Stimulated activated CD4-positive, alpha-beta T cell treated with anti-CD3 and anti-CD28 coated beads, Interleukin-15, amount 100 ng/mL, for 1 hour (primary cell): ENCODE measurements at regions not wholly inside any gene's neighbourhood (a gene's known extent, or its start where the extent isn't known, plus 50 kb on each side); places are given as distances from the start of the nearest gene placed in this dataset.
A peak's percentile ranks its signal among the peaks of the same experiment; 100 is the strongest.

ENCODE experiments used
- DNase-seq, 2 donors: peaks; one replicate each; pipeline ENCODE4 v3.0.0-alpha.2; 2020; ENCODE audit warnings: low read depth in 1 of 2, low spot score in 1 of 2

DNA sequence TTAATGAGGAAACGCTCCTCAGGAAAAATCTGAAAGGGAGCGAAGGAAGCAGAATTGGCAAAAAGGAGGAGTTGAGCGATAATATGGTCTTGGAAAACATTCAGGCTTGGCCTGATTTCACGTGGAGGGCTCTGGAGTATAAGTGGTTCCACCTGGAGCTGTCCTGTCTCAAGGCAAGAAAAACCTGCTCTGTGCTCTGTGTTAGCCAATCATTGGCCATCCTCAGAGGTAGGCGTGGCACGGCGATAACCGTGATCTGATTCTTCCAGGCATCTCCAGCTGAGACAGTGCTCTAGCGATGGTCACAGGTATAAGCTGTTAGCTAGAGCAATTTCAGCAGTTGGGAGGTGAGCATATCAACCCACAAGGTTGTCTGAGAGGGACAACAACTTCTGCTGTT is 450.5 kb upstream of the MAF start:
- DNase-seq: no peak

DNA sequence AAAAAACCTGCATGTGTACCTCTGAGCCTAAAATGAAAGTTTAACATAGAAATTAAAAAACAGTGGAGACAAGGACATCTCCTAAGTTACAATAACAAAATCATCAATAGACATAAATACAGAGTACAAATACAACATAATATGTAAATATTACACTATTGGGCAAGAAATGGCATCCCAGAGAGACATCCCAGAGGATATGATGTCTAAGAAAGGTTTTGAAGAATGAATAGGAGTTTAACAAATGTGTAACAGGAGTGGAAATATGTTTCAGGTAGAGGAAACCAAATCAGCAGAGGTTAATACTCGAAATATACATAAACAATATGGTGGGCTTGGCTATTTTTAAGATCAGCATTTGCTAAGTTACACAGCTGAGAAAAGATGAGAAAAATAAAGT is 447.7 kb upstream of the MAF start:
- DNase-seq: no peak

DNA sequence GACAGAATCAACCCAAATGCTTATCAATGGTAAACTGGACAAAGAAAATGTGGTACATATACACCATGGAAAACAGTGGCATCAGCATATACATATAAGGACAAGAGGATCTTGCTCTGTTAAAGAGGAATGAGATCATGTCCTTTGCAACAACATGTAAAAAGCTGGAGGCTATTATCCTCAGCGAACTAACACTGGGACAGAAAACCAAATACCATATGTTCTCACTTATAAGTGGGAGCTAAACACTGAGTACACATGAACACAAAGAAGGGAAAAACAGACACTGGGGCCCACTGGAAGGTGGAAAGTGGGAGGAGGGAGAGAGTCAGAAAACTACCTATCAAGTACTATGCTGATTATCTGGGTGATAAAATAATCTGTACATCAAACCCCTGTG is 447.3 kb upstream of the MAF start:
- no peak for DNase-seq

GRCh38 chr16:80046848-80047247 is 446.3 kb upstream of the MAF start:
- no peak for DNase-seq

- DNase-seq: no peak
Measured at GRCh38 chr16:80046261-80046660, 445.7 kb upstream of the MAF start.

- DNase-seq: no peak
Measured at GRCh38 chr16:80045861-80046260, 445.3 kb upstream of the MAF start.

DNA sequence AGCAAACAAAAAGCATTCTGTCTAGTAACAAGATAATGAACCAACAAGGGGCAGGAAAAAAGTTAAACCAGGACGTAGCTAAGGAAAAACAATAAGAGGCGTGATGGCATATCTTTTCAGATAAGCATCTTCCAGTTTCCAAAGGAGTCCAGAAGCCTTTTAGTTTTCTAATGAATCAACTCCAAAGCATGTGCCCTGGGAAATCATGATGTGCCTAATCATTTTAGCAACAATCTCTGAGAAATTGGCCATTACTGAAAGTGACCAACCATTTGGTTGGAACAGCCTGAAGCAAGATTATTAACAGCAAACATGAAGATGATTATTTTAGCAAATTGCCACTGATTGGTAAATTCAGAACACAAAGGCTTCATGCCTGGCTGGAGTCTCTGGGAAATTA is 440.9 kb upstream of the MAF start:
- DNase-seq: no peak

DNA sequence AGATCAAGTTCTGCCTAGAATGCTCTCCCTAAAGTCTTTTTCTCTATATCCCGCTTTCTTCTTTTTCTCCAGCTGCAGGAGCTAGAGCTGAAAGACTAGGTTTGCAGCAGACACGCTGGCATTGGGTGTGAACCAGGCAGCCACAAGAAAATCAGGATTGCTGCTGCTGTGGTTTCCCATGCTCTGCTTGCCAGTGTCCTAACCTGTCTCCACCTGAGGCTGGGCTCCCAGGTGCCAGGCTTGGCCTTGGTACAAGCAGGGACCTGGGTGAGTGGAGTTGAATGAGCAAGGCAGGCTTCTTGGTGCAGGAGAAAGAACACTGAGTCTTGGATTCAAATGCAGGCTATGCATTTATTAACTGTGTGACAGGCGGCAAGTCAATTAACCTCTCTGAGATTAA is 440.3 kb upstream of the MAF start:
- no peak for DNase-seq

GRCh38 chr16:80040413-80040812 is 439.9 kb upstream of the MAF start:
- no peak for DNase-seq

DNA sequence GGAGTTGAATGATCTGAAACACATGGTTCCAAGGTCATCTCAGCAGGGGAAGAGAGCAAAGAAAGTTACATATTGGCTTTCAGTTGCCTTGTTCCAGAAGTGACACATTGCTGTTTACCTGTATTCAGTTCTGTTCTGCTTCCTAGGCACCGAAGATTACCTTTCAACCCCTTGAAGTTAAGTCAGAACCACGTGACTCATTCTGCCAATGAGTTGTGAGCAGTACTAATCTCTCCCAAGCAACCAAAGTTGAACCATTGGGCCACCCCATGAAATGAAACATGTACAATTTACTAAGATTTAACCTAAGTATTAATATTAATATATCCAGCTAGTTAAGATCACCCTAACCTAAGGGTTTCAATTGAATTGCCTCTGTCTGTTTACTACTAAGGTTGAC is 439.2 kb upstream of the MAF start:
- DNase-seq: no peak

DNA sequence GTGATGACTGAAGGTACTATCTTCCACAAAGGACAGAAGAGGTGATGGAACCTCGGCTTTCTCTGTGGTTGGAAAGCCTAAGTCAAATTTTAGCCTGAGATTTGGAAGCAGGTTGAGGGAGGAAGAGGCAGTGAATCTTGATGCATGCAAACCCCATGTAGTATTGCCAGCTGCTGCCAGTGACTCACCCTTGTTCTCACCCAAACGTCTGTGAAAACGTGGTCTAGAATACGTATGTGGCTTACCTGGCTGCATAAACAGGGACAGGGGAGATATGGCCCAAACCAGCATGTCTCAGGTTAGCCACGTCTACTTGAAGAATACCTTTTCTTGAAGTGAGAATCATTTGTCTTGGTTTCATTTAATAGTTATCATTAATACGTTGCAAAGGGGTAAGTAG is 438.0 kb upstream of the MAF start:
- no peak for DNase-seq

- no peak for DNase-seq
Measured at GRCh38 chr16:80034948-80035663, 434.6 kb upstream of the MAF start.

DNA sequence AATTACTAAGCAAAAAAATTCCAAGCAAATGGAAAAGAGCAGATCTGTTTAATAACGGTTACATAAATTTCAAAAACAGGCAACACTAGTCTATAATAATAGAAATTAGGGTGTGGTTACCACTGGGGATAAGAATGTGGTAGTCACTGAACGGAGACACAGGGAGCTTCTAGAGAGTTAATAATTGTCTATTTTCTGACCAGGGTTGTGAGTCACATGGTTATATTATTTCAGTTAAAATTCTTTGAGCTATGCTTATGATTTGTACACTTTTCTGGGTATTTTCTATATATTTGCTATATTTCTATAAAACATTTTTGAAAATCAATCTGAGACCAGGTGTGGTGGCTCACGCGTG is 433.9 kb upstream of the MAF start:
- no peak for DNase-seq

DNA sequence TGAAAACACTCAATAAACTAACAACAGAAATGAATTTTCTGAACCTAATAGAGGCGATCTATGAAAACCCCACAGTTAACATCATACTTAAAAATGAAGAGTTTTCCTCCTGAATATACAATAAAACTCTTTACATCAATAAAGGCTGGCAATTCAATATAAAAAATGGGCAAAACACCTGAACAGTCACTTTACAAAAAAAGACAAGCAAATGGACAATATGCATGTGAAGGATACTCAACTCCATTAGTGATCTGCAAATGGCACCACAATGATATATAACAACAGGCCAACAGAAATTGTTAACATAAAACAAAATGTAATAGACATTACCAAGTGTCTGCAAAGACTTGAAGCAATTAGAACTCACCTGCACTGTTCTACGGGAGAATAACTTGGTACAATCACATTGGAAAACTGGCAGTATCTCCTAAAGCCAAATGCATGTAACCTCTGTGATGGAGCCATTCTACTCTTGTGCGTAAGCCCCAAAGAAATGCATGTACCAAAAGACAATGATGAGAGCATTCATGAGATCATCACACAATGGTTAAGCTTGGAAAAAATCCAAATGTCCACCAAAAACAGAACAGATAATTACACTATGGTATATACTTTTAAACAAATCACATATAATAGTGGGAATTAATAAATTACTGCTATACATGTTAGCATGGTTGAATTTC is 433.4 kb upstream of the MAF start:
- no peak for DNase-seq

- no peak for DNase-seq
Measured at GRCh38 chr16:80029761-80030481, 429.4 kb upstream of the MAF start.

GRCh38 chr16:80029381-80029630 is 428.8 kb upstream of the MAF start:
- no peak for DNase-seq

DNA sequence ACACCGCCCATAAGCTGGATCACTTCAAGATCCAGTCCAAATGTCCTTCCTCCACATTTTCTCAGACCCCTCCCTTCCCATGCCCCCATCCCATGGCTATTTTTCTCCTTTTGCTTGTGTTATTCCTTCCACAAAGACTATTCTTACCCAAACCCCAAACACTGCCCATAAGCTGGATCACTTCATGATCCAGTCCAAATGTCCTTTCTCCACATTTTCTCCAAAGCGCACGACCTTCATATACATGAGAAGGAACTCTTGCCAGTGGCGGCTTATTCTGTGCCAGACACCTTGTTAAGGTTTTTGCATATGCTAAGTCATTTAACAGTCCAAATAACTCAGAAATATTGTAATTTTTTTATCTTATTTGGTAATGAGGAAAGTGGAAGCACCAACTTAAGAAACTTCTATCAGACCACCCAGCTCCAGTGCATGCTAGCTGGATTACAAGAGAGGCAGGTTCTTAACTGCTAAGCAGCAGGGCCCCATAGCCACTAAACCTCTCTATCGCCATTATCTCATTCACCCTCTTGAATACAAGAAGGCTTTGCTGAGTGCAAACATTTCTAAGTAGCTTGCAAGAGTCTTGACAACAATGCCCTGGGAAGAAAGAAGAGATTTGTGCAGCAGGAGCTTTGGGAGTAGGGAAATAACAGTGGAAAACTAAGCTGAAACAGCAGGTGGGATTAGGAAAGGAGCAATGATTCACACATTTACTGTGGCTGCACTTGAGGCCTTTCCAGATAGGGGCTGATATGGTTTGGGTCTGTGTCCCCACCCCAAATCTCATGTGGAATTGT is 428.2 kb upstream of the MAF start:
- DNase-seq: no peak

DNA sequence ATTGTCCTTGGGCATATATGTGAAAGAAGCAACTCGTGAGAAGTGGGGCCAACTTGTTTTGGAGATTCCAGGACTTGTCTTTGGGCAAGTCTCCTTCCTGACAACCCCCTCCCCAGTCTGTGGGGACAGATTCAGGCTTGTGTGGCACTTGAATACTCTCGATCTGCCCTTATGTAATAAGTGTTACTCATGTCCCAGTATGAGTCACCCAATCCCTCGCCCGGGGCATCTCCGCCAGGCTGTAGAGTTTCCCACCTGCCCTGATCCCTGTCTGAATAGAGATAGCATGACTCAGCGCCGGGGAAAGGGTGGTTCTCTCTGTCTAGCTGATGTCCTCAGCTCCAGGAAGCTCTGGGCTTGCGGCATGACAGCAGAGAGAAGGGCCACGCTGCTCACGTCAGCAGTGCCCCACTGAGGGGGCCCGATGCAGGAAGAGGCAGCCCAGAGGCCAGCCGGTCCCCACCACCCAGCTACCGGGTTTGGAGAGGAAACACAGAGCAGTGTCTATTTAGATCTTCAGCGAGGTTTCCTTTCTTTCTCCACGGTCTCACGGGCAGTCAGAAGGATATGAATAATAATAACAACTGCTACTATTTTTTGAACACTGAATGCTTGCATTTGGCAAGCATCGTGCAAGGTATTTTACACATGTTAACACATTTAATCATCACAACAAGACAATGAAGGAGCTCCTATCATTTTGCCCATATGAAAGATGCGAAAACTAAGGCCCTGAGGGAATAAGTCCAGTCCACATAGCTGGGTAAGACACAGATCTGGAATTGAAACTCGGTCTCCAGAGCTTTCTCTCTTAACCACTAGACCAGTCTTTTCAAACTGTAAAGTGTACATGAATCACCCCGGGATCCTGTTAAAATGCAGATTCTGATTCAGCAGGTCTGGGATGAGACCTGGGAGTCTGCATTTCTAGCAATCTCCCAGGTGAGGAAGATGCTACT is 426.7 kb upstream of the MAF start:
- DNase-seq: peak; percentile 4 to 23

GRCh38 chr16:80025236-80025635 is 424.7 kb upstream of the MAF start:
- DNase-seq: no peak

DNA sequence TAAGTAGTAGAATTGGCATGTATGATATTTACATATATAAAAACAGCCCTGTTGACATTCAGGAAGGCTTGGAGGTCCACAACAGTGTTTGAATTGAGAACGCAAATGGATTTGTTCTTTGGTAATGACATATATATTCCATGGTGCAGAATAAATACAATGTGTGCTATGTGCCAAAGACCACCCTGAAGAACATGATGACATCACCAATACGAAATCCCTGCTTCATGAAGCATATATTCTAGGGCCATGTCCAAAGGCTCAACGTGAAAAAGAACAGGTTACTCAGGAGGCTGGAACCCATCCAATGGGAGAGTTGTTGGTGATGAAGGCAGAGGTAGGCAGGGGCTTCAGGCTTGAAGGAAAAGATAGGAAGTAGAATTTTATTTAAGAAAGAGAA is 423.9 kb upstream of the MAF start:
- no peak for DNase-seq

- DNase-seq: no peak
Measured at GRCh38 chr16:80023865-80024264, 423.3 kb upstream of the MAF start.
